ENCODE measurements at regions not wholly inside any gene's neighbourhood (a gene's known extent, or its start where the extent isn't known, plus 50 kb on each side); places are given as distances from the start of the nearest gene placed in this dataset.

DNA sequence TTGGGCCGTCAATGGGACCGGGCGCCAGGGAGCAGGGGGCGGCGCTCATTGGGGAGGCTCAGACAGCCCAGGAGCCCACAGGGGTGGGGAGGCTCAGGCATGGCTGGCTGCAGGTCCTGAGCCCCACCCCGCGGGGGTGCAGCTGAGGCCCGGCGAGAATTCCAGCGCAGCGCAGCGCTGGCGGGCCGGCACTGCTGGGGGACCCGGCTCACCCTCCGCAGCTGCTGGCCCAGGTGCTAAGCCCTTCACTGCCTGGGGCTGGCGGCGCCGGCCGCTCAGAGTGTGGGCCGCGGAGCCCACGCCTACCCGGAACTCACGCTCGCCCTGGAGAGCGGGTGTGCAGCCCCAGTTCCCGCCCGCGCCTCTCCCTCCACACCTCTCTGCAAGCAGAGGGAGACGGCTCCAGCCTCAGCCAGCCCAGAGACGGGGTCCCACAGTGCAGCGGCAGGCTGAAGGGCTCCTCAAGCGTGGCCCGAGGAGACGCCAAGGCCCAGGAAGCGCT is 1227.4 kb downstream of the PCDH17 start:
- H3K4me3 ChIP-seq, result no peak overlapping the region
- H3K4me1 ChIP-seq (replicated peaks), result no peaks in the 10 kb centered on the region
- no peaks in the 10 kb centered on the region for H3K36me3 ChIP-seq
- DNase-seq (ENCODE audit: low spot score), result no peak
- H3K27me3 ChIP-seq (replicated peaks; ENCODE audit: insufficient read depth), result no peaks in the 10 kb centered on the region
- H3K27ac ChIP-seq, result no peak overlapping the region
- TF ChIP-seq, protein P1, sequence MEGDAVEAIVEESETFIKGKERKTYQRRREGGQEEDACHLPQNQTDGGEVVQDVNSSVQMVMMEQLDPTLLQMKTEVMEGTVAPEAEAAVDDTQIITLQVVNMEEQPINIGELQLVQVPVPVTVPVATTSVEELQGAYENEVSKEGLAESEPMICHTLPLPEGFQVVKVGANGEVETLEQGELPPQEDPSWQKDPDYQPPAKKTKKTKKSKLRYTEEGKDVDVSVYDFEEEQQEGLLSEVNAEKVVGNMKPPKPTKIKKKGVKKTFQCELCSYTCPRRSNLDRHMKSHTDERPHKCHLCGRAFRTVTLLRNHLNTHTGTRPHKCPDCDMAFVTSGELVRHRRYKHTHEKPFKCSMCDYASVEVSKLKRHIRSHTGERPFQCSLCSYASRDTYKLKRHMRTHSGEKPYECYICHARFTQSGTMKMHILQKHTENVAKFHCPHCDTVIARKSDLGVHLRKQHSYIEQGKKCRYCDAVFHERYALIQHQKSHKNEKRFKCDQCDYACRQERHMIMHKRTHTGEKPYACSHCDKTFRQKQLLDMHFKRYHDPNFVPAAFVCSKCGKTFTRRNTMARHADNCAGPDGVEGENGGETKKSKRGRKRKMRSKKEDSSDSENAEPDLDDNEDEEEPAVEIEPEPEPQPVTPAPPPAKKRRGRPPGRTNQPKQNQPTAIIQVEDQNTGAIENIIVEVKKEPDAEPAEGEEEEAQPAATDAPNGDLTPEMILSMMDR (IDR thresholded peaks at IDR 0.05), result no peak
- TF ChIP-seq POLR2A (IDR thresholded peaks at IDR 0.05) (no peak), POLR2AphosphoS5 (IDR thresholded peaks at IDR 0.05) (no peak)
- no peaks in the 10 kb centered on the region for H3K9me3 ChIP-seq
- WGBS, result 98% methylated on average over 22 of the region's 37 CpGs
- intact Hi-C loops (cut with DNase I), result no loop called here

DNA sequence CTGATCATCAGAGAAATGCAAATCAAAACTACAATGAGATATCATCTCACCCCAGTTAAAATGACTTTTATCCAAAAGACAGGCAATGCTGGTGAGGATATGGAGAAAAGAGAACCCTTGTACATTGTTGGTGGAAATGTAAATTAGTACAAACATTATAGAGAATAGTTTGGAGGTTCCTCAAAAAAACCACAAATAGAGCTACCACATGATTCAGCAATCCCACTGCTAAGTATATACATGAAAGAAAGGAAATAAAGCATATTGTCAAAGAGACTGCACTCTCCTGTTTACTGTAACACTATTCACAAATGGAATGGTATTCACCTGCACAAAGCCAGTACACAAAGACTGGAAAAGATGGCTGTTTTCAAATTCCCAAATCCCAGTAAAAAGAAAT is 1233.7 kb downstream of the PCDH17 start:
- TF ChIP-seq POLR2A (IDR thresholded peaks at IDR 0.05) (no peak), POLR2AphosphoS5 (IDR thresholded peaks at IDR 0.05) (no peak)
- TF ChIP-seq, protein P1 (IDR thresholded peaks at IDR 0.05), result no peak
- H3K4me1 ChIP-seq (replicated peaks), result no peaks in the 10 kb centered on the region
- H3K27me3 ChIP-seq (replicated peaks; ENCODE audit: insufficient read depth), result no peaks in the 10 kb centered on the region
- DNase-seq (ENCODE audit: low spot score), result no peak
- H3K27ac ChIP-seq, result no peak overlapping the region
- H3K9me3 ChIP-seq, result no peaks in the 10 kb centered on the region
- intact Hi-C loops (cut with DNase I), result no loop called here
- no peak overlapping the region for H3K4me3 ChIP-seq
- no peaks in the 10 kb centered on the region for H3K36me3 ChIP-seq

DNA sequence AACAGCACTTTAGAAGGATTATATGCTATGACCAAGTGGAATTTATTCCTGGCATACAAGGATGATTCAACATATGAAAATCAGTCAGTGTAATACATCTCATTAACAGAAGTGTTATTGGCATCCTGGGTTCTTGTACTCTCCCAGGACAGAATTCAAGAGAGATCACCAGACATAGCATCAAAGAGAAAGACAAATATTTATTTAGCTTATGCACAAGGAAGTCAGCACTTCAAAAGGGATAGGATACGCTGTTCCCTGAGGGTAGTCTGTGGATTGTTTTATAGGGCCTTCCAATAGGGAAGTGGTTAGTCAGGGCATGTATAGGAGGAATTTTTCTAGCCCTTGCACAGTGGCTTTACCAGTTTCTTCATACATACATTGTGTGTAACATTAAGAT is 1238.0 kb downstream of the PCDH17 start:
- no peak overlapping the region for H3K27ac ChIP-seq
- H3K36me3 ChIP-seq, result no peaks in the 10 kb centered on the region
- H3K9me3 ChIP-seq, result no peaks in the 10 kb centered on the region
- no peak for TF ChIP-seq POLR2AphosphoS5 (IDR thresholded peaks at IDR 0.05)
- TF ChIP-seq, protein P1 (IDR thresholded peaks at IDR 0.05), result no peak
- TF ChIP-seq POLR2A (IDR thresholded peaks at IDR 0.05), result no peak
- no peak overlapping the region for H3K4me3 ChIP-seq
- H3K4me1 ChIP-seq (replicated peaks), result no peaks in the 10 kb centered on the region
- 68% methylated on average over 1 of the region's 1 CpG for WGBS
- no peak for DNase-seq (ENCODE audit: low spot score)
- intact Hi-C loops (cut with DNase I), result no loop called here
- no peaks in the 10 kb centered on the region for H3K27me3 ChIP-seq (replicated peaks; ENCODE audit: insufficient read depth)

DNA sequence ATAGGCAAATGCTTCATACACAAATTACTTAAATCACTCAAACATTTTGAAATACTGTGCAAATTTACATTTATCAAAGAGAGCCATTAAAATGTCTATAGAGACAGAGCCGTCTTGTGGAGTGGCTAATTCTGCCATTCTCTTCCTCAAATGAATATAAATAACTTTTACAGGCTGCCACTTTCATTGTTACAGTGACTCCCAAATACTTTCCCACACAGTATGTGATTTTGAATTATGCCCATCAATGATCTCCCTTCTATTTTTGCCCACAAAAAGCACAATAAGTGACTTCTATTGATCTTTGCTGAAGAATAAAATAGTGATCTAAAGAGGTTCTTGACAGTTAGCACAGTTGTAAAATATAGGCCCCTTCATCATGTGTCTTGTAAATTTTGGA is 1244.9 kb downstream of the PCDH17 start:
- DNase-seq (ENCODE audit: low spot score), result no peak
- Histone ChIP-seq H3K36me3 (no peaks in the 10 kb centered on the region), H3K4me1 (replicated peaks) (no peaks in the 10 kb centered on the region), H3K27ac (no peak overlapping the region), H3K27me3 (replicated peaks; ENCODE audit: insufficient read depth) (no peaks in the 10 kb centered on the region), H3K9me3 (no peaks in the 10 kb centered on the region), H3K4me3 (no peak overlapping the region)
- intact Hi-C loops (cut with DNase I), result no loop called here
- TF ChIP-seq POLR2A (IDR thresholded peaks at IDR 0.05) (no peak), POLR2AphosphoS5 (IDR thresholded peaks at IDR 0.05) (no peak)
- TF ChIP-seq, protein P1 (IDR thresholded peaks at IDR 0.05), result no peak
- 18% methylated on average over 1 of the region's 1 CpG for WGBS

DNA sequence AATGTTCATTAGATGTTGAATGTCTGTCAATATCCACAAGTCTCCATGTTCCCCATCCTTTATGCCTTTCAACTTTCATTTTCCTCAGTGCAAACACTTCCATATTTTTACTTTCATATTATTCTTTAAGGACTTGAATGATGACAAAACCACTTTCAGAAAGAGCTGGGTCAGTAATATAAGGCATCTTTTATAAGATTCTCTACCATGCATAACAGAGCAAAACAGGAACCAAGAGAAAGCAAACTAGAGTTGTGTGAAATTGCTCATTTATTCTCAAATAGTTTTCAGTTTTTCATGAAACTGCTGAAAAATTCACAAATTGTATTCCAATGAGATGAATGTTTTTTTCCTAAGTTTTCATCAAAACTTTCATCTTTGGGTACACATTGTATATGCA is 1247.6 kb downstream of the PCDH17 start:
- TF ChIP-seq POLR2A (IDR thresholded peaks at IDR 0.05) (no peak), POLR2AphosphoS5 (IDR thresholded peaks at IDR 0.05) (no peak)
- TF ChIP-seq, protein P1 (IDR thresholded peaks at IDR 0.05), result no peak
- no peaks in the 10 kb centered on the region for H3K36me3 ChIP-seq
- intact Hi-C loops (cut with DNase I), result no loop called here
- H3K9me3 ChIP-seq, result no peaks in the 10 kb centered on the region
- no peaks in the 10 kb centered on the region for H3K4me1 ChIP-seq (replicated peaks)
- DNase-seq (ENCODE audit: low spot score), result no peak
- H3K4me3 ChIP-seq, result no peak overlapping the region
- H3K27ac ChIP-seq, result no peak overlapping the region
- no peaks in the 10 kb centered on the region for H3K27me3 ChIP-seq (replicated peaks; ENCODE audit: insufficient read depth)

All from prostate gland (tissue), 2 donors.